Kidney (tissue), 13 donors: ENCODE measurements at regions not wholly inside any gene's neighbourhood (a gene's known extent, or its start where the extent isn't known, plus 50 kb on each side); places are given as distances from the start of the nearest gene placed in this dataset.
"Not testable (repeated sequence)": the region's sequence is repeated elsewhere in the genome, so short reads cannot be mapped to it uniquely, and the experiment has no call there.

Experiments
- DNase-seq, 5 donors: peaks; one replicate each; pipeline ENCODE4 v3.0.0-alpha.2; 2013 to 2020
- FAIRE-seq: peaks from 2 replicates; lab custom pipeline; 2012; peaks lifted over from hg19 to GRCh38; lab: Jason Lieb, UNC
- H3K27ac ChIP-seq, 2 donors: one replicate each; pipeline ENCODE4 v1.7.0; 2013; ENCODE audit warnings: low read depth in 2 of 2, low read length in 2 of 2, inconsistent platforms in 1 of 2
- H3K27me3 ChIP-seq: one replicate; pipeline ENCODE4 v1.7.1; 2013; ENCODE audit warnings: low read length, inconsistent platforms; ENCODE audit not compliant: control insufficient read depth, insufficient read depth
- H3K36me3 ChIP-seq, 3 donors: one replicate each; pipeline versions ENCODE4 v1.7.0 to v1.7.1; 2013; ENCODE audit warnings: low read length in 3 of 3, control low read depth in 1 of 3, inconsistent platforms in 1 of 3; ENCODE audit not compliant: insufficient read depth in 3 of 3, control insufficient read depth in 2 of 3
- H3K4me1 ChIP-seq, 3 donors: one replicate each; pipeline versions ENCODE4 v1.7.0 to v1.7.1; 2013; ENCODE audit warnings: low read length in 3 of 3, inconsistent platforms in 1 of 3, low read depth in 1 of 3; ENCODE audit not compliant: control insufficient read depth in 2 of 3, insufficient read depth in 2 of 3
- H3K4me3 ChIP-seq, 3 donors: one replicate each; pipeline versions ENCODE4 v1.7.0 to v1.8.1; 2013; ENCODE audit warnings: low read length in 3 of 3, control low read depth in 1 of 3, inconsistent platforms in 1 of 3
- H3K9ac ChIP-seq, 3 donors: one replicate each; pipeline versions ENCODE4 v1.7.0 to v1.7.1; 2013; ENCODE audit warnings: low read length in 3 of 3, control low read depth in 1 of 3, inconsistent platforms in 1 of 3
- H3K9me3 ChIP-seq, 3 donors: one replicate each; pipeline versions ENCODE4 v1.7.0 to v1.7.1; 2013; ENCODE audit warnings: low read length in 3 of 3, control low read depth in 1 of 3, inconsistent platforms in 1 of 3; ENCODE audit not compliant: control insufficient read depth in 2 of 3, insufficient read depth in 1 of 3
- intact Hi-C: fragments of 100-400 bp; cut with DNase I; formaldehyde crosslinking; loops from one replicate; pipeline ENCODE4 v1.11.1; 2022
- TF ChIP-seq, protein P1 (sequence below): IDR thresholded peaks from 3 replicates; pipeline ENCODE4 v1.5.1; 2012; ENCODE audit warnings: mild to moderate bottlenecking, moderate library complexity, borderline replicate concordance; ENCODE audit not compliant: insufficient read depth; ENCODE audit errors: extremely low read depth
- donor health status: control.
- donor health status: control.
- donor health status: control.
- donor health status: control.
- donor health status: control.
- donor health status: DM: yes; HTN: yes; CAD: no.
- donor health status: Normal renal cell carcinoma (clear cell type).

DNA sequence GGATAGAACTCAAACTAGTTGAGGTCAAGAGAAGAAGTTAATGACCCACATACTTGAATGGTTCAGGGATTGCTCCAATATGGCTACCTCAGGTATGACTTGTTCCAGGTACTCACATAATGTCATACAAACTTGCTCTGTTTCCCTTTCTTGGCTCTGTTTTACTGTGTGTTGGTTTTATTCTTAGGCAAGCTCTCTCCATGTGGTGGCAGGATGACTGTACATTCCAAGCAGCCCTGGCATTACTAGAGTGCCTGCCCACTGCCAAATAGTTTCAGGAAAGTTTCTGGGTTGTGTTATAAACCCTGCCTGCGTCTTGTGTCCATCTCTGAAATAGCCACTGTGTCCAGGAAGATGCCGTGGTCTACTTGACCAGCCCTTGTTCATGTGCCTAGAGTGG lies 476.8 kb downstream of the SHISA9 start:
- Histone ChIP-seq H3K9me3 (no peaks in the 10 kb centered on the region), H3K4me1 (no peaks in the 10 kb centered on the region), H3K4me3 (no peak overlapping the region), H3K36me3 (no peaks in the 10 kb centered on the region), H3K9ac (no peak overlapping the region), H3K27ac (no peak overlapping the region), H3K27me3 (no peaks in the 10 kb centered on the region)
- intact Hi-C loops, result no loop called here
- DNase-seq (no peak), FAIRE-seq (no peak)
- TF ChIP-seq, protein P1, sequence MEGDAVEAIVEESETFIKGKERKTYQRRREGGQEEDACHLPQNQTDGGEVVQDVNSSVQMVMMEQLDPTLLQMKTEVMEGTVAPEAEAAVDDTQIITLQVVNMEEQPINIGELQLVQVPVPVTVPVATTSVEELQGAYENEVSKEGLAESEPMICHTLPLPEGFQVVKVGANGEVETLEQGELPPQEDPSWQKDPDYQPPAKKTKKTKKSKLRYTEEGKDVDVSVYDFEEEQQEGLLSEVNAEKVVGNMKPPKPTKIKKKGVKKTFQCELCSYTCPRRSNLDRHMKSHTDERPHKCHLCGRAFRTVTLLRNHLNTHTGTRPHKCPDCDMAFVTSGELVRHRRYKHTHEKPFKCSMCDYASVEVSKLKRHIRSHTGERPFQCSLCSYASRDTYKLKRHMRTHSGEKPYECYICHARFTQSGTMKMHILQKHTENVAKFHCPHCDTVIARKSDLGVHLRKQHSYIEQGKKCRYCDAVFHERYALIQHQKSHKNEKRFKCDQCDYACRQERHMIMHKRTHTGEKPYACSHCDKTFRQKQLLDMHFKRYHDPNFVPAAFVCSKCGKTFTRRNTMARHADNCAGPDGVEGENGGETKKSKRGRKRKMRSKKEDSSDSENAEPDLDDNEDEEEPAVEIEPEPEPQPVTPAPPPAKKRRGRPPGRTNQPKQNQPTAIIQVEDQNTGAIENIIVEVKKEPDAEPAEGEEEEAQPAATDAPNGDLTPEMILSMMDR, result peak; percentile 12

DNA sequence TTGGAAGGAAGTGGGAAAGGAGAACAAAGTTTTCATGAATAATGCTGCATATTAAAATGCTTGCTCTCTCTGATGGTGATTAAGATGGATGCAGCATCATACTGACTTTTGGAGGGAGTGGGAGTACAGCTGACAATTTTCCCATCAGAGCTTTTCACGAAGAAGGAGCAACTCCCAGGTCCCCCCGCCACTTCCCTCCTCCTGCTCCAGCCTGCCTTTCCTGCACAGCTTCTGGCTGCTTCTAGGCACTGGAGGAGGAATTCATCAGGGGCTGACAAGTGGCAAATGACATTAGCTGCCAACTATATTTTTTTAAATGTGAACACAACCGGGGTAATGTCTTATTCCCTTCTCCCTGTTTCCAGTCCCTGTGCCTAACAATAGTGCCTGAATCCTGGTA lies 477.9 kb downstream of the SHISA9 start:
- Histone ChIP-seq H3K9ac (no peak overlapping the region), H3K36me3 (no peaks in the 10 kb centered on the region), H3K4me3 (no peak overlapping the region), H3K27me3 (no peaks in the 10 kb centered on the region), H3K4me1 (no peaks in the 10 kb centered on the region), H3K9me3 (no peaks in the 10 kb centered on the region), H3K27ac (no peak overlapping the region)
- TF ChIP-seq, protein P1, result no peak
- intact Hi-C loops, result no loop called here
- FAIRE-seq (no peak), DNase-seq (no peak)

DNA sequence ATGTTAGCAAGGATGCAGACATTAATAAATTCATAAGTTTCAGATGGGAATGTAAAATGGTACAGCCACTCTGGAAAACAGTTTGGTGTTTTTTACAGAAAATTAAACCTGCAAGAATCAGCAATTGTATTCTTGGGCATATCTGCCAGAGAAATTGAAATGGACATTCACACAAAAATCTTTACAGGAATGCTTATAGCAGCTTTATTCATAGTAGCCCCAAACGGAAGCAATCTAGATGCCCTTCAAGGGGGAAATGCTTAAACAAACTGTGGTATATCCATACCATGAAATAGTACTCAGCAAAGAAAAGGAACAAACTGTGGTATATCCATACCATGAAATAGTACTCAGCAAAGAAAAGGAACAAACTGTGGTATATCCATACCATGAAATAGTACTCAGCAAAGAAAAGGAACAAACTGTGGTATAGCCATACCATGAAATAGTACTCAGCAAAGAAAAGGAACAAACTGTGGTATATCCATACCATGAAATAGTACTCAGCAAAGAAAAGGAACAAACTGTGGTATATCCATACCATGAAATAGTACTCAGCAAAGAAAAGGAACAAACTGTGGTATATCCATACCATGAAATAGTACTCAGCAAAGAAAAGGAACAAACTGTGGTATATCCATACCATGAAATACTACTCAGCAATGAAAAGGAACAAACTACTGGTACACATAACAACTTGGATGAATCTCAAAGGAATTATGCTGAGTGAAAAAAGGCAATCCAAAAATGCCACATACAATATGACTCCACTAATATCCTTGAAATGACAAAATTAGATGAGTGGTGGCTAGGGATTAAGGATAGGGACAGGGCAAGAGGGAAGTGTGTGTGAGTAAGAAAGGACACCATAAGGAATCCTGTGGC lies 484.0 kb downstream of the SHISA9 start:
- intact Hi-C loops, H3K27me3 ChIP-seq, H3K36me3 ChIP-seq, H3K4me3 ChIP-seq, H3K4me1 ChIP-seq, DNase-seq, H3K9ac ChIP-seq, H3K27ac ChIP-seq, FAIRE-seq: not testable (repeated sequence)
- H3K9me3 ChIP-seq, result peaks cover 0 to 13% (median 2%) of the 10 kb centered on the region in 3 donors

DNA sequence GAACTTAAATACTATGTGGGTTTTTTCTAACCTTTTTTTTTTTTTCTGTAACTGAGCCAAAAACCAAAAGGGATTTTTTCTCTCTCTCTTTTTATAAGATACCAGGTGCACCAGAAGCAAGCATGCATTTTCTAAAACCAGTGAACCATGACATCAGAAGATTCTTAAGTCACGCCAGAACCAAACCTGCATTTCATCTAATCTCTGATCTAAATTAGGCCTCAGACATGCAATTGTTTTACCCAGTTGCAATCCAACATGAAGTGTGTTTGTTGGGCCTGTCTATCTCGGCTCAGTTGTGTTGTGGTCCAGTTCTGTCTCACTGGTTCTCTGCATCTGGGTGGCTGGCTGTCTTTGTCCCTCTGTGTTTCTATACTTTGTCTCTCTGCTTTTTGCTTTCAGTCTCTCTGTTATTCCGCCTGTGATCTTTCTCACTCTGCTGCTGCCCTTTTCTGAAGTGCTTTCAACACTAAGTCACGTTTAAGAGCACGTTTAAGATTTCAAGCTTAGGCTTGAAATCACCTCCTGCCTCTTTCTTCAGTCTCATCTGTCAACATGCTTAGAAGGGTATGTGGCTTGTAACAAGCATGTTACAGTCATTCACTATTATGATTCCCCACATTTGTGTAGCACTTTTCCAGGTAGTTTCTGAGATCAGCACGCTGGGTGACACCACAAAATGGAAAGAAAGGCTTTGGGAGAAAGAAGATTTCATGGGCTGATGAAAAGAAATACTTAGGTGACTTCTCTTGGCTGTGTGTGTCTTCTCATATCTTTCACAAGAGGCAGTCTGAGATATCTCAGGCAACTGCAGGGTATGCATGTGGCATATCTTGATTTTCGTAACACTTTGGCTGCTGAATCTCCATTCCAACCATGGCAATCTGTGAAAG lies 488.9 kb downstream of the SHISA9 start:
- Histone ChIP-seq H3K36me3 (no peaks in the 10 kb centered on the region), H3K4me1 (peaks cover 0 to 4% (median 4%) of the 10 kb centered on the region in 3 donors), H3K27ac (no peak overlapping the region), H3K9ac (no peak overlapping the region), H3K27me3 (no peaks in the 10 kb centered on the region), H3K9me3 (peaks cover 0 to 7% (median 2%) of the 10 kb centered on the region in 3 donors), H3K4me3 (no peak overlapping the region)
- intact Hi-C loops, result no loop called here
- TF ChIP-seq, protein P1, result no peak
- FAIRE-seq, result no peak
- DNase-seq, result peak in 2 of 5 donors; percentile 51 to 58
